ENCODE measurements at regions not wholly inside any gene's neighbourhood (a gene's known extent, or its start where the extent isn't known, plus 50 kb on each side); places are given as distances from the start of the nearest gene placed in this dataset.

DNA sequence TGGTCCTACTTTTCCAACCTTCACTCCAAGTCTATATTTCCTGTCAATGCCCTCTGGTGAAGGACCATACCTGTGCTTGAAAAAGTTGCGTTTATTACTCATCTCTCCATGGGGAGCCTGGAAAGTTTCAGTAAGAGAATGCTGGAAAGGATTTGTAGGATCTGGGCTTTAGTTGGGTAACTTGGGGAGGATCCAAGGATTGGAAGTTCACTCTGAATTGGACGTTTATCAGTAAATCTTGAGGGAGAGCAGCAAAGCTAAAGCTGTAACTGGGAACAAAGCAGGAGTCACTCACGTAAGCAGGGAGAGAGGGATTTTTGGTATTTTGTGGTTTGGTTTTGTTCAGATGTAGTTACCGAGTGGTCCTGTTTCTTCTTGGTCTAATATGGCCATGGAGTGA, 51.4 kb upstream of the NPVF start:
- WGBS, 2 experiments: 93% methylated on average over 4 of the region's 4 CpGs

DNA sequence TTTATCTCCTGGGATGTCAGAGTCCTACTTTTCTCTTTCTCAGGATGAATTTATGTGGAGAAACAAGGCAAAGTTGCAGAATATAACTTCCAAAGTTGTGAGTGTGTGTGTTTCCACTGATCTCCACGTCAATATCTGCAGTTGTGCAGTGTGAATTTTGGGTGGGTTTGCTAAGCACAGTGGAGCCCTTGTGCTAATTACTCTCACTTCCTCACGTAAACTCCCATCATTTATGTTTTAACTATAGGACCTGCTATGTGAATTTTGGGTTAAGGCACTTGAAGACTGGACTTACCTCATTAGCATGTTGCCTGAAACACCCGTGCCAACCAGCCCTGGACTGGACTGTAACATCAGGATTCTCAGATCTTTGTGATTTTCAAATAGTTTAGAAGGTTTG, 51.9 kb upstream of the NPVF start:
- Histone ChIP-seq H3K27ac (ENCODE audit: insufficient read depth, low read depth, low read length, poor library complexity, severe bottlenecking) (no peak overlapping the region), H3K36me3 (ENCODE audit: control insufficient read depth, insufficient read depth, low read length) (no peaks in the 10 kb centered on the region), H3K4me1 (ENCODE audit: control insufficient read depth, insufficient read depth, low read length) (no peaks in the 10 kb centered on the region), H3K9me3 (ENCODE audit: control insufficient read depth, low read length) (no peaks in the 10 kb centered on the region), H3K4me3 (ENCODE audit: insufficient read depth, low read depth, low read length) (no peak overlapping the region), H3K27me3 (ENCODE audit: control insufficient read depth, insufficient read depth, low read length, poor library complexity, severe bottlenecking) (no peaks in the 10 kb centered on the region)
- 86 to 88% methylated on average over 3 of the region's 3 CpGs for WGBS, 2 experiments

More for the DNA sequence above, 51.4 kb upstream of the NPVF start:
- Histone ChIP-seq H3K4me1 (ENCODE audit: control insufficient read depth, insufficient read depth, low read length) (no peaks in the 10 kb centered on the region), H3K27me3 (ENCODE audit: control insufficient read depth, insufficient read depth, low read length, poor library complexity, severe bottlenecking) (no peaks in the 10 kb centered on the region), H3K9me3 (ENCODE audit: control insufficient read depth, low read length) (no peaks in the 10 kb centered on the region), H3K4me3 (ENCODE audit: insufficient read depth, low read depth, low read length) (no peak overlapping the region), H3K36me3 (ENCODE audit: control insufficient read depth, insufficient read depth, low read length) (no peaks in the 10 kb centered on the region), H3K27ac (ENCODE audit: insufficient read depth, low read depth, low read length, poor library complexity, severe bottlenecking) (no peak overlapping the region)

DNA sequence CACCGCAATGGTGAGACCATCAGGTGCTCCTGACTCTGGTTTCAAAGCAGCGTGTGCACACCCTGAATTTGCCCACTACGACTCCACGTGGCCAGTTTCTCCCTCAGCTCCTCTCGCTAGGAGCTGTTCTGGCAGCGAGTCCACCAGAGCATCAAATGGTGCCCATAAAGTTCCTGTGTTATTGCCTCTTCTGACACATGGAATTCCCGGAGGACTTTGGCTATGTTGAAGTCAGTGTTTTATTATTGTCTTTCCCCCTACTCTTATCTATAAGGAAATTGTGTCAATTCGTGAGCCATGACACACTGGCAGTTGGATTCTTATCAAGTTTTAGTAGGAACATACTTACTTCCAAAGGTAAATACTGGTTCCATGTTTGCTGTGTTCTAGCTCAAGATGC, 53.9 kb upstream of the NPVF start:
- Histone ChIP-seq H3K27me3 (ENCODE audit: control insufficient read depth, insufficient read depth, low read length, poor library complexity, severe bottlenecking) (no peaks in the 10 kb centered on the region), H3K9me3 (ENCODE audit: control insufficient read depth, low read length) (no peaks in the 10 kb centered on the region), H3K4me3 (ENCODE audit: insufficient read depth, low read depth, low read length) (no peak overlapping the region), H3K36me3 (ENCODE audit: control insufficient read depth, insufficient read depth, low read length) (no peaks in the 10 kb centered on the region), H3K27ac (ENCODE audit: insufficient read depth, low read depth, low read length, poor library complexity, severe bottlenecking) (no peak overlapping the region), H3K4me1 (ENCODE audit: control insufficient read depth, insufficient read depth, low read length) (no peaks in the 10 kb centered on the region)
- WGBS, 2 experiments: 94 to 95% methylated on average over 8 of the region's 8 CpGs

DNA sequence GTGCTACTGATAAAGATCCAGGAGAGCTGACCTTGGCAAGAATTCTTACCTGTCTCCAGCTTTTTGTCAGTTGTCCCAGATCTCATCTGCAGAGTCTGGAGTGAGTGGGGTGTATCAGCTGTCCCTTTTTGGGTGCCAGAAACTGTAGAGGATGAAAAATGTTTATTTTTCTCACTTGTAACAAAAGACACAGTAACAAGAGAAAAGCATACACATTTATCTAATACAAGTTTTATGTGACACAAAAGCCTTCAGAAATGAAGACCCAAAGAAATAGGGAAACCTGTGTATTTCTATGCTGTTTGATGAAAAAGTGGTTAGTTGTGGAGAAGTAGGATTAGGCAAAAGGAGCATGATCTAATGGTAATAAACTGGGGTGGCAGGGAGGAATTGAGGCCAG, 58.5 kb upstream of the NPVF start:
- no peaks in the 10 kb centered on the region for H3K27me3 ChIP-seq (ENCODE audit: control insufficient read depth, insufficient read depth, low read length, poor library complexity, severe bottlenecking)
- H3K4me3 ChIP-seq (ENCODE audit: insufficient read depth, low read depth, low read length): no peak overlapping the region
- no peaks in the 10 kb centered on the region for H3K4me1 ChIP-seq (ENCODE audit: control insufficient read depth, insufficient read depth, low read length)
- H3K36me3 ChIP-seq (ENCODE audit: control insufficient read depth, insufficient read depth, low read length): no peaks in the 10 kb centered on the region
- H3K9me3 ChIP-seq (ENCODE audit: control insufficient read depth, low read length): no peaks in the 10 kb centered on the region
- no peak overlapping the region for H3K27ac ChIP-seq (ENCODE audit: insufficient read depth, low read depth, low read length, poor library complexity, severe bottlenecking)

DNA sequence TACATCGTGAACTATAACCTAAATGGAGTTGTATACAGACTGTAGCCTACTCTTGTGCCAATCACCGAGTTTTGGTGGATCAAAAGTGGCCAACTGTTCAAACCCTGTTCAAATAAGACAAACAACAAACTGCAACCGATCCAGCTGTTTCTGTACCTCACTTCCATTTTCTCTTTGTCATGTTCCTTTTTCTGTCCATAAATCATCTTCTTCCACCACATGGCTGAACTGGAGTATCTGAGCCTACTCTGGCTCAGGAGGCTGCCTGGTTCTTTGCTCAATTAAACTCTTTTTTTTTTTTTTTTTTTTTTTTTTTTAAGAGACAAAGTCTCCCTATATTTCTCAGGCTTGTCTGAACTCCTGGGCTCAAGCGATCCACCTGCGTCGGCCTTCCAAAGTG, 59.0 kb upstream of the NPVF start:
- H3K27ac ChIP-seq (ENCODE audit: insufficient read depth, low read depth, low read length, poor library complexity, severe bottlenecking): no peak overlapping the region
- no peaks in the 10 kb centered on the region for H3K4me1 ChIP-seq (ENCODE audit: control insufficient read depth, insufficient read depth, low read length)
- H3K9me3 ChIP-seq (ENCODE audit: control insufficient read depth, low read length): no peaks in the 10 kb centered on the region
- no peaks in the 10 kb centered on the region for H3K36me3 ChIP-seq (ENCODE audit: control insufficient read depth, insufficient read depth, low read length)
- no peaks in the 10 kb centered on the region for H3K27me3 ChIP-seq (ENCODE audit: control insufficient read depth, insufficient read depth, low read length, poor library complexity, severe bottlenecking)
- H3K4me3 ChIP-seq (ENCODE audit: insufficient read depth, low read depth, low read length): no peak overlapping the region
- WGBS, 2 experiments: 94% methylated on average over 6 of the region's 6 CpGs

DNA sequence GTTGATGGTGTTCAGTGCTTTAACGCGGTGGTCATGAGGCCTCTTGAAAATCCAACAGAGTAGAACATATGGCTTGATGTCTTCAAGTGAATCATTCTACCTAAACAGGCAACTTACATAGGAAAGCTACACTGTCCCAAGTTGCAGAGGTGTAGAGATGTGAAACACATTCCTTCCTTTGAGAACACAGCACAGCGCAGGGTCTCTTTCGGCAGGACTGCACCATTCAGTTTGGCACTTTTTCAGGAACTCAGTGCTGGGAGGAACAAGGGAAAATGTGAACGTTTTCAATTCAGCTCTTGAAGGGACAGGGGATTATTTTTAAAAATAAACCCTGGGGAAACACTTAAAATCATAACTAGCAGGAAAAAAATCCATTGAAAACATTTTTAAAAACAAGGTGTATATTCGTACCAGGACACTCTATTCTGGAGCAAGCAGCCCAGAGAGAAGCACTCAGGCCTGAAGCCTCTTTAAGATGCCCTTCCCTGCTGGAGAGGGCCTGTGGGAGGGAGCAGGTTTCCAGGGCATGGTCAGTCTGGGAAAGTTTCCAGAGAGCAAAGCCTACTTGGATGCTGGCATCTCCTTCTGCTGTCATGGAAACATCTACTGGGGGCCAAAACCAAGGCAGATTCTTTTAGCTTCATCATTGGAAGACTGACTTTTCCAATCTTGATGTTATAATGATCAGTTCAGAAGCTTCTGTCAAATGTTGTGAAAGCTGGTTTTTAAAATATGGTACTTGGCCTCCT, 60.4 kb upstream of the NPVF start:
- no peaks in the 10 kb centered on the region for H3K36me3 ChIP-seq (ENCODE audit: control insufficient read depth, insufficient read depth, low read length)
- 90 to 95% methylated on average over 6 of the region's 6 CpGs for WGBS, 2 experiments
- no peak overlapping the region for H3K4me3 ChIP-seq (ENCODE audit: insufficient read depth, low read depth, low read length)
- H3K27me3 ChIP-seq (ENCODE audit: control insufficient read depth, insufficient read depth, low read length, poor library complexity, severe bottlenecking): no peaks in the 10 kb centered on the region
- no peak overlapping the region for H3K27ac ChIP-seq (ENCODE audit: insufficient read depth, low read depth, low read length, poor library complexity, severe bottlenecking)
- H3K9me3 ChIP-seq (ENCODE audit: control insufficient read depth, low read length): no peaks in the 10 kb centered on the region
- H3K4me1 ChIP-seq (ENCODE audit: control insufficient read depth, insufficient read depth, low read length): no peaks in the 10 kb centered on the region

DNA sequence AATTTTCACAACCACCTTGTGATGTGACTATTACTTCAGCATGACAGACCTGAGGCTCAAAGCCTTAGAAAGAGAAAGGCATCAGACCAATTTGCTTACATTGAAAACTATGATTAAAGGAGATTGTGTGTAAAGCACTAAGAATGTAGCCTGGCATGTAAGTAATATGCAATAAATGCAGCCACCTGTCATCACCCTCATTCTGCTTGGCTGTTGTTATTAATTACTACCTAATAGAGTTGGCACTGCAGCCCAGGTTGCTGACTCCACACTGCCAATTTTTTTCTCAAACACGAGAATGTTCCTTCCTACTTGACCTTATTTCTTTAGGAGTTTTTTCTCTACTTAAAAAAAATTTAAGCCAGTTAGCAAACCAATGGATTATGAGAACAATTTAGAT, 61.2 kb upstream of the NPVF start:
- Histone ChIP-seq H3K4me1 (ENCODE audit: control insufficient read depth, insufficient read depth, low read length) (no peaks in the 10 kb centered on the region), H3K36me3 (ENCODE audit: control insufficient read depth, insufficient read depth, low read length) (no peaks in the 10 kb centered on the region), H3K4me3 (ENCODE audit: insufficient read depth, low read depth, low read length) (no peak overlapping the region), H3K27me3 (ENCODE audit: control insufficient read depth, insufficient read depth, low read length, poor library complexity, severe bottlenecking) (no peaks in the 10 kb centered on the region), H3K9me3 (ENCODE audit: control insufficient read depth, low read length) (no peaks in the 10 kb centered on the region), H3K27ac (ENCODE audit: insufficient read depth, low read depth, low read length, poor library complexity, severe bottlenecking) (no peak overlapping the region)
- WGBS, 2 experiments: 78 to 96% methylated on average over 1 of the region's 1 CpG

DNA sequence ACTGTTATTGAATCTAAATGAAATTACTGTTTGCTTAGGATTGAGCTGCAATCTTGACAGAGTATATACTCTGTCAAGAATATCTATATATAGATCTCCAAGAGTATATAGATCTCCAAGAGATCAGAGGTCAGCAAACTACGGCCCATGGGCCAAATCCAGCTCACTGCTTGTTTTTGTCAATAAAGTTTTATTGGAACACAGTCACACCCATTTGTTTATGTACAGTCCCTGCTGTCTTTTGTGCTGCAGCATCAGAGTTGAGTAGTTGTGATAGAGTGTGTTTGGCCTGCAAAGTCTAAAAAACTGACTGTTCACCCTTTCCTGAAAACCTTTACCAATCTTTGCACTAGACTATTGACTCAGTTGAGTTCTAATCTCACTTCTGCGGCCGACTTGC, 66.3 kb upstream of the NPVF start:
- Histone ChIP-seq H3K4me3 (ENCODE audit: insufficient read depth, low read depth, low read length) (no peak overlapping the region), H3K9me3 (ENCODE audit: control insufficient read depth, low read length) (no peaks in the 10 kb centered on the region), H3K36me3 (ENCODE audit: control insufficient read depth, insufficient read depth, low read length) (no peaks in the 10 kb centered on the region), H3K27ac (ENCODE audit: insufficient read depth, low read depth, low read length, poor library complexity, severe bottlenecking) (no peak overlapping the region), H3K4me1 (ENCODE audit: control insufficient read depth, insufficient read depth, low read length) (no peaks in the 10 kb centered on the region), H3K27me3 (ENCODE audit: control insufficient read depth, insufficient read depth, low read length, poor library complexity, severe bottlenecking) (no peaks in the 10 kb centered on the region)
- 94 to 97% methylated on average over 3 of the region's 3 CpGs for WGBS, 2 experiments

DNA sequence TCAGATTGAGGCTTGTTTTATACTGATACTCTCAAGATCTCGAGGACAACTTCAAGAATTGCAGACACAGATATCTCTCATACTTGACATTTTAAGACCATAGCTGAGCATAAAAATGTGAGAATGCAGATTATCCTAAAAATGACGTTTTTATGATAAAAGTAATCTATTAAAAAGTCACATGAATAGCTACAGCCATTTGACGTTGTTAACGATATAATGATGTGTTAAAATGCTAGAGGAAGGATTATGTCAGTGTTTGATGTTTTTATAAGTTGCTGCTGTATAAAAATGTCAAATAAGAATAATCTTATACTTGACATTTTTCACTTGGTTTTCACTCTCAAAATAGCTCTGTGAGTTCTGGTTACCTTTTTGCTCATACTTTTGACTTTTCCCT, 67.1 kb upstream of the NPVF start:
- no peaks in the 10 kb centered on the region for H3K4me1 ChIP-seq (ENCODE audit: control insufficient read depth, insufficient read depth, low read length)
- no peaks in the 10 kb centered on the region for H3K9me3 ChIP-seq (ENCODE audit: control insufficient read depth, low read length)
- 85 to 93% methylated on average over 3 to 4 of the region's 4 CpGs for WGBS, 2 experiments
- H3K4me3 ChIP-seq (ENCODE audit: insufficient read depth, low read depth, low read length): no peak overlapping the region
- no peaks in the 10 kb centered on the region for H3K36me3 ChIP-seq (ENCODE audit: control insufficient read depth, insufficient read depth, low read length)
- H3K27ac ChIP-seq (ENCODE audit: insufficient read depth, low read depth, low read length, poor library complexity, severe bottlenecking): no peak overlapping the region
- H3K27me3 ChIP-seq (ENCODE audit: control insufficient read depth, insufficient read depth, low read length, poor library complexity, severe bottlenecking): no peaks in the 10 kb centered on the region

DNA sequence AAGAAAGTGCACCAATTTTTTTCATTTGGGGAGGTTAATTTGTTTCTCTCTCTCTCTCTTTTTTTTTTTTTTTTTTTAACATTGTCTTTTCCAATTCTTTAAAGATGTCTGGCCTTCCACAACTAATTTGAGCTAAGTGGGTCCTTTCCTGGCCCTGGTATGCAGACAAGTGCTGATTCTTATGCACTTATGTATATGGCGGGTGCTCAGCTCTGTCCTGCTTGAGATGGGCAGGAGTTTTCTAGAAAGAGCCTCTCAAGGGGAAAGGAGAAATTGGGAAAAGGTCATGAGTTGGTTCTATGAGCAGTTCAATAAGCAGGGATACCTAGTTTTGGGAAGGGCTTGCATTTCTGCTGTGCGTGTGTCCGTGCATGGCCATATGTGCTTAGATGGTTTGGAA, 67.8 kb upstream of the NPVF start:
- Histone ChIP-seq H3K4me3 (ENCODE audit: insufficient read depth, low read depth, low read length) (no peak overlapping the region), H3K9me3 (ENCODE audit: control insufficient read depth, low read length) (no peaks in the 10 kb centered on the region), H3K27me3 (ENCODE audit: control insufficient read depth, insufficient read depth, low read length, poor library complexity, severe bottlenecking) (no peaks in the 10 kb centered on the region), H3K27ac (ENCODE audit: insufficient read depth, low read depth, low read length, poor library complexity, severe bottlenecking) (no peak overlapping the region), H3K36me3 (ENCODE audit: control insufficient read depth, insufficient read depth, low read length) (no peaks in the 10 kb centered on the region), H3K4me1 (ENCODE audit: control insufficient read depth, insufficient read depth, low read length) (no peaks in the 10 kb centered on the region)
- 90 to 98% methylated on average over 1 to 3 of the region's 3 CpGs for WGBS, 2 experiments

DNA sequence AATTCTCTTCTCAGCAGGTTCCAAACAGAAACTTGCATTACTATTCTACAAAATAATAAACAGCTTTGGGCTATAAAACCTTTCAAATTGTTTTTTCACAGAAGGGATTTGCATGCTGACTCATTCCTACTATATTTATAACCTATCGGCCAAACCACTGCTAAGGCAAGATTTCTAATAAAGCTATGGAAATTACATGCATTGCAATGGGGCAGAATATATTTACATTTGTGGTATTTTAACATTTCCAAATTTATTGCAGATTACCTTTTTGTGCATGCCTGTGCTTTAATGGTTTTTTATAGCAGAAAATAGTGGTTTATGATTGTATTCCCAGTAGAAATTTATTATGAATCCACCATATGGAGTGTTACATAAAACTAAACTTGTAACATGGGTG, 69.0 kb upstream of the NPVF start:
- 100% methylated on average over 1 of the region's 1 CpG for WGBS, 2 experiments

More for the DNA sequence above, 69.0 kb upstream of the NPVF start:
- no peaks in the 10 kb centered on the region for H3K27me3 ChIP-seq (ENCODE audit: control insufficient read depth, insufficient read depth, low read length, poor library complexity, severe bottlenecking)
- H3K4me1 ChIP-seq (ENCODE audit: control insufficient read depth, insufficient read depth, low read length): no peaks in the 10 kb centered on the region
- no peaks in the 10 kb centered on the region for H3K36me3 ChIP-seq (ENCODE audit: control insufficient read depth, insufficient read depth, low read length)
- H3K27ac ChIP-seq (ENCODE audit: insufficient read depth, low read depth, low read length, poor library complexity, severe bottlenecking): no peak overlapping the region
- H3K4me3 ChIP-seq (ENCODE audit: insufficient read depth, low read depth, low read length): no peak overlapping the region
- no peaks in the 10 kb centered on the region for H3K9me3 ChIP-seq (ENCODE audit: control insufficient read depth, low read length)
